Endothelial cell of umbilical vein (primary cell): ENCODE measurements at regions not wholly inside any gene's neighbourhood (a gene's known extent, or its start where the extent isn't known, plus 50 kb on each side); places are given as distances from the start of the nearest gene placed in this dataset.

Source experiments
- BruUV-seq: library from RNA; stranded (reverse); fragments of 400-500 nt; replicated peaks from 2 replicates; lab custom pipeline; 2021; lab: Mats Ljungman, UMichigan
- CTCF ChIA-PET: fragments of 300-600, 350-600 bp; sonication (Branson Sonifier 250); formaldehyde crosslinking; loops from one replicate; lab custom pipeline; 2021; ENCODE audit warnings: antibody characterized with exemption, inconsistent platforms; lab: Charles Lee
- POLR2A ChIA-PET: fragments of 300-600, 350-600 bp; sonication (Branson Sonifier 250); formaldehyde crosslinking; loops from one replicate; lab custom pipeline; 2021; ENCODE audit warnings: antibody characterized with exemption, inconsistent platforms; lab: Charles Lee
- DNase-seq: peaks from one replicate; pipeline ENCODE4 v3.0.0-alpha.2; 2011; ENCODE audit warnings: low read depth, low spot score
- FAIRE-seq: peaks from 2 replicates; lab custom pipeline; 2011; peaks lifted over from hg19 to GRCh38; lab: Jason Lieb, UNC
- H2AFZ ChIP-seq: 2 replicates; pipeline ENCODE4 v1.6.0; 2012; ENCODE audit warnings: low read depth, low read length, control low read depth, inconsistent platforms
- H3K27ac ChIP-seq: 2 replicates; pipeline ENCODE4 v1.5.1; 2011; ENCODE audit warnings: low read depth, mild to moderate bottlenecking, control low read depth, low read length, moderate library complexity; ENCODE audit not compliant: insufficient read depth
- H3K27me3 ChIP-seq, 2 experiments: 2 replicates each; pipeline versions ENCODE4 v1.6.0 to v1.6.1; 2011; ENCODE audit warnings: low read length in 2 of 2, mixed read lengths in 1 of 2; ENCODE audit not compliant: control insufficient read depth in 2 of 2, insufficient read depth in 2 of 2
- H3K36me3 ChIP-seq, 2 experiments: 2 replicates in 1 of 2; 3 replicates in 1 of 2; pipeline ENCODE4 v1.5.1; 2011; ENCODE audit warnings: low read length in 2 of 2, mild to moderate bottlenecking in 1 of 2, moderate library complexity in 1 of 2; ENCODE audit not compliant: control insufficient read depth in 2 of 2, insufficient read depth in 2 of 2; ENCODE audit errors: extremely low read depth in 1 of 2
- H3K4me1 ChIP-seq: 3 replicates; pipeline ENCODE4 v1.5.1; 2011; ENCODE audit warnings: mild to moderate bottlenecking, low read length; ENCODE audit not compliant: control insufficient read depth, insufficient read depth; ENCODE audit errors: extremely low read depth
- H3K4me2 ChIP-seq: 2 replicates; pipeline ENCODE4 v1.6.1; 2011; ENCODE audit warnings: low read length, control low read depth, mixed read lengths; ENCODE audit not compliant: insufficient read depth
- H3K4me3 ChIP-seq, 3 experiments: fragments of 200-600 bp in 1 of 3; sonication (generic), shearing (Covaris generic) in 1 of 3; replicated peaks in 1 of 3; 2 replicates each; pipeline ENCODE4 v1.5.1; 2011 to 2016; ENCODE audit warnings: control low read depth in 3 of 3, low read length in 3 of 3, mild to moderate bottlenecking in 2 of 3, inconsistent platforms in 1 of 3, low read depth in 1 of 3, moderate library complexity in 1 of 3; ENCODE audit not compliant: insufficient read depth in 1 of 3
- H3K79me2 ChIP-seq: 2 replicates; pipeline ENCODE4 v1.6.0; 2012; ENCODE audit warnings: low read length, inconsistent platforms; ENCODE audit not compliant: control insufficient read depth, insufficient read depth
- H3K9ac ChIP-seq: replicated peaks from 2 replicates; pipeline ENCODE3; 2011; ENCODE audit warnings: low read length, control low read depth; ENCODE audit not compliant: insufficient read depth; ENCODE audit errors: extremely low read depth
- H3K9me1 ChIP-seq: replicated peaks from 3 replicates; pipeline ENCODE4 v1.6.0; 2011; ENCODE audit warnings: mild to moderate bottlenecking, low read length; ENCODE audit not compliant: control insufficient read depth, insufficient read depth; ENCODE audit errors: extremely low read depth
- H3K9me3 ChIP-seq: replicated peaks from 2 replicates; pipeline ENCODE4 v1.5.1; 2012; ENCODE audit warnings: low read length, inconsistent platforms; ENCODE audit not compliant: control insufficient read depth, insufficient read depth
- H4K20me1 ChIP-seq: replicated peaks from 2 replicates; pipeline ENCODE3; 2011; ENCODE audit warnings: mild to moderate bottlenecking, low read length; ENCODE audit not compliant: control insufficient read depth, insufficient read depth; ENCODE audit errors: extremely low read depth
- EZH2 ChIP-seq: IDR thresholded peaks from 2 replicates; pipeline ENCODE4 v1.6.1; 2012; ENCODE audit warnings: borderline replicate concordance, low read depth, mild to moderate bottlenecking, moderate library complexity, low read length, inconsistent platforms; ENCODE audit not compliant: severe bottlenecking
- FOS ChIP-seq: IDR thresholded peaks from 2 replicates; pipeline ENCODE4 v1.6.1; 2011; ENCODE audit warnings: mild to moderate bottlenecking, low read length, moderate library complexity, borderline replicate concordance; ENCODE audit not compliant: insufficient read depth
- GATA2 ChIP-seq: IDR thresholded peaks from 2 replicates; pipeline ENCODE4 v1.7.0; 2011; ENCODE audit warnings: low read depth, mild to moderate bottlenecking, moderate library complexity, mixed read lengths, low read length; ENCODE audit not compliant: insufficient read length, insufficient read depth
- JUN ChIP-seq: IDR thresholded peaks from 2 replicates; pipeline ENCODE4 v1.6.1; 2011; ENCODE audit warnings: borderline replicate concordance, low read depth; ENCODE audit not compliant: insufficient read length, insufficient read depth
- MYC ChIP-seq: IDR thresholded peaks from one replicate; pipeline ENCODE4 v1.6.1; 2011; ENCODE audit warnings: mild to moderate bottlenecking, low read depth, low read length
- POLR2A ChIP-seq: IDR thresholded peaks from 2 replicates; pipeline ENCODE4 v1.6.1; 2012; ENCODE audit warnings: low read depth, mild to moderate bottlenecking, control low read depth, low read length
- POLR2AphosphoS5 ChIP-seq: IDR thresholded peaks from 2 replicates; pipeline ENCODE4 v1.6.1; 2012; ENCODE audit warnings: low read depth, mild to moderate bottlenecking, control low read depth, low read length, moderate library complexity; ENCODE audit not compliant: insufficient read depth
- dilution Hi-C: fragments of 300-500 bp; cut with MboI; formaldehyde crosslinking; loops from one replicate; pipeline ENCODE4 v1.15.0; 2019; ENCODE audit warnings: low sequenced_read_pairs; ENCODE audit not compliant: extremely low pct_ligation_motif_present
- intact Hi-C: fragments of 100-400 bp; cut with micrococcal nuclease; formaldehyde crosslinking; loops from one replicate; pipeline ENCODE4 v1.10.0; 2022
- TF ChIP-seq, protein P1 (sequence below), 2 donors: IDR thresholded peaks; 1 replicate in 1 of 2; 2 replicates in 1 of 2; pipeline ENCODE4 v1.5.1; 2011; ENCODE audit warnings: low read length in 2 of 2, mild to moderate bottlenecking in 2 of 2, moderate library complexity in 2 of 2, control low read depth in 1 of 2, inconsistent platforms in 1 of 2, low read depth in 1 of 2; ENCODE audit not compliant: insufficient read depth in 1 of 2; ENCODE audit errors: extremely low read depth in 1 of 2
- TF ChIP-seq, protein P2 (sequence below): IDR thresholded peaks from 2 replicates; pipeline ENCODE4 v1.6.1; 2011; ENCODE audit not compliant: insufficient read depth, insufficient read length

DNA sequence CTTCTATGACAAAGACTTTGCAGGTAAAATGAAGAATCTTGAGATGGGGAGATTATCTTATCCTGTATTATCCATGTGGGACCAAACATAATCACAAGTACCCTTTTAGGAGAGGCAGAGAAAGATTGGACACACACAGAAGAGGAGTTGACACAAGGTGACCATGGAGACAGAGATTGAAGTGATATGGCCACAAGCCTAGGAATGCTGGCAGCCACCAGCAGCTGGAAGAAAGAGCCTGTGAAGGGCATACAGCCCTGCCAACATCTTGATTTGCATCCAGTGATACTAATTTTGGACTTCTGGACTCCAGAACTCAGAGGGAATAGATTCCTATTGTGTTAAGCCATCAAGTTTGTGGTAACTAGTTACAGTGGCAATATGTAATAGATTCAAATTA, 78.1 kb downstream of the RPS29 start:
- CTCF ChIA-PET = interaction anchor here (3.0 kb wide), 1 partner anchor 10 kb away, joined by 13 read pairs; no protein-coding TSS in a partner anchor
- H4K20me1 ChIP-seq = no peaks in the 10 kb centered on the region
- DNase-seq = no peak
- no peak overlapping the region for H2AFZ ChIP-seq
- no peak for FAIRE-seq
- intact Hi-C loops = no loop called here
- H3K9me1 ChIP-seq = no peaks in the 10 kb centered on the region
- peaks cover 0 to 2% of the 10 kb centered on the region in 2 experiments for H3K27me3 ChIP-seq
- no TSS peak for BruUV-seq
- H3K4me3 ChIP-seq = no peak overlapping the region
- TF ChIP-seq FOS = no peak
- TF ChIP-seq GATA2 = no peak
- no peak for TF ChIP-seq EZH2
- TF ChIP-seq, protein P1, sequence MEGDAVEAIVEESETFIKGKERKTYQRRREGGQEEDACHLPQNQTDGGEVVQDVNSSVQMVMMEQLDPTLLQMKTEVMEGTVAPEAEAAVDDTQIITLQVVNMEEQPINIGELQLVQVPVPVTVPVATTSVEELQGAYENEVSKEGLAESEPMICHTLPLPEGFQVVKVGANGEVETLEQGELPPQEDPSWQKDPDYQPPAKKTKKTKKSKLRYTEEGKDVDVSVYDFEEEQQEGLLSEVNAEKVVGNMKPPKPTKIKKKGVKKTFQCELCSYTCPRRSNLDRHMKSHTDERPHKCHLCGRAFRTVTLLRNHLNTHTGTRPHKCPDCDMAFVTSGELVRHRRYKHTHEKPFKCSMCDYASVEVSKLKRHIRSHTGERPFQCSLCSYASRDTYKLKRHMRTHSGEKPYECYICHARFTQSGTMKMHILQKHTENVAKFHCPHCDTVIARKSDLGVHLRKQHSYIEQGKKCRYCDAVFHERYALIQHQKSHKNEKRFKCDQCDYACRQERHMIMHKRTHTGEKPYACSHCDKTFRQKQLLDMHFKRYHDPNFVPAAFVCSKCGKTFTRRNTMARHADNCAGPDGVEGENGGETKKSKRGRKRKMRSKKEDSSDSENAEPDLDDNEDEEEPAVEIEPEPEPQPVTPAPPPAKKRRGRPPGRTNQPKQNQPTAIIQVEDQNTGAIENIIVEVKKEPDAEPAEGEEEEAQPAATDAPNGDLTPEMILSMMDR (IDR thresholded peaks at IDR 0.05; ENCODE audit: extremely low read depth in 1 of 2, insufficient read depth in 1 of 2, low read depth in 1 of 2, low read length in 2 of 2) = no peak
- no peak for TF ChIP-seq MYC
- TF ChIP-seq POLR2A = no peak
- no peak for TF ChIP-seq JUN
- TF ChIP-seq, protein P2, sequence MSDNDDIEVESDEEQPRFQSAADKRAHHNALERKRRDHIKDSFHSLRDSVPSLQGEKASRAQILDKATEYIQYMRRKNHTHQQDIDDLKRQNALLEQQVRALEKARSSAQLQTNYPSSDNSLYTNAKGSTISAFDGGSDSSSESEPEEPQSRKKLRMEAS = no peak
- TF ChIP-seq POLR2AphosphoS5 = no peak
- POLR2A ChIA-PET = no interaction called here
- no peak overlapping the region for H3K9ac ChIP-seq
- peaks cover 10% of the 10 kb centered on the region for H3K4me1 ChIP-seq
- no peaks in the 10 kb centered on the region for H3K9me3 ChIP-seq
- H3K27ac ChIP-seq = no peak overlapping the region
- H3K79me2 ChIP-seq = no peaks in the 10 kb centered on the region
- no peak overlapping the region for H3K4me2 ChIP-seq
- dilution Hi-C loops = no loop called here
- no peaks in the 10 kb centered on the region for H3K36me3 ChIP-seq
